HepG2 (cell line): ENCODE measurements at regions not wholly inside any gene's neighbourhood (a gene's known extent, or its start where the extent isn't known, plus 50 kb on each side); places are given as distances from the start of the nearest gene placed in this dataset.
"Not testable (repeated sequence)": the region's sequence is repeated elsewhere in the genome, so short reads cannot be mapped to it uniquely, and the experiment has no call there.

Experiments used
- ATAC-seq: fragments of 200-7000 bp; cut with Tn5 transposase; 3 replicates; pipeline ENCODE4 v1.9.1; 2020; ENCODE audit warnings: mild to moderate bottlenecking, moderate library complexity
- BruUV-seq: library from RNA; stranded (reverse); fragments of 400-500 nt; replicated peaks from 2 replicates; lab custom pipeline; 2021; lab: Mats Ljungman, UMichigan
- CTCF ChIA-PET: fragments of 300-600 bp; formaldehyde crosslinking; extraction: SDS; loops from one replicate; lab custom pipeline; 2021; ENCODE audit warnings: low total read pairs, inconsistent platforms, low intra/inter-chr PET ratio; lab: Yijun Ruan, JAX
- POLR2A ChIA-PET: fragments of 350-600 bp; sonication (Branson Sonifier 250); formaldehyde crosslinking; loops from one replicate; lab custom pipeline; 2020; ENCODE audit warnings: antibody characterized with exemption, inconsistent platforms; lab: Yijun Ruan, JAX
- DNase-seq: peaks from one replicate; pipeline ENCODE4 v3.0.0-alpha.2; 2015; ENCODE audit warnings: low spot score
- FAIRE-seq: peaks from 3 replicates; lab custom pipeline; 2011; peaks lifted over from hg19 to GRCh38; lab: Jason Lieb, UNC
- H2AFZ ChIP-seq: one replicate; pipeline ENCODE4 v1.6.1; 2011; ENCODE audit warnings: low read length, inconsistent platforms
- H3K27ac ChIP-seq: fragments of 300-600 bp; 3 replicates; pipeline ENCODE4 v1.8.0; 2011; ENCODE audit warnings: mixed run types, mild to moderate bottlenecking, mixed read lengths, low read length, inconsistent platforms; ENCODE audit not compliant: insufficient read depth; ENCODE audit errors: extremely low read length
- H3K27me3 ChIP-seq, 2 experiments: fragments of 200-600 bp in 1 of 2; 2 replicates in 1 of 2; 3 replicates in 1 of 2; pipeline versions ENCODE4 v1.6.0 to v1.8.0; 2011; ENCODE audit warnings: low read length in 2 of 2, mild to moderate bottlenecking in 2 of 2, moderate library complexity in 2 of 2, inconsistent platforms in 1 of 2; ENCODE audit not compliant: insufficient read depth in 2 of 2, control insufficient read depth in 1 of 2
- H3K36me3 ChIP-seq, 2 experiments: fragments of 200-600 bp in 1 of 2; replicated peaks in 1 of 2; 2 replicates in 1 of 2; 3 replicates in 1 of 2; pipeline versions ENCODE4 v1.5.1 to v1.8.0; 2011; ENCODE audit warnings: low read length in 2 of 2, inconsistent platforms in 1 of 2; ENCODE audit not compliant: insufficient read depth in 2 of 2, control insufficient read depth in 1 of 2
- H3K4me1 ChIP-seq: 2 replicates; pipeline ENCODE4 v1.5.1; 2012; ENCODE audit warnings: low read length, inconsistent platforms; ENCODE audit not compliant: insufficient read depth
- H3K4me2 ChIP-seq: 2 replicates; pipeline ENCODE4 v1.6.0; 2011; ENCODE audit warnings: low read depth, low read length, inconsistent platforms
- H3K4me3 ChIP-seq, 3 experiments: fragments of 200-600 bp in 1 of 3; sonication (generic), shearing (Covaris generic) in 1 of 3; replicated peaks in 1 of 3; 2 replicates each; pipeline ENCODE4 v1.5.1; 2011 to 2016; ENCODE audit warnings: low read length in 3 of 3, inconsistent platforms in 2 of 3, low read depth in 2 of 3, mild to moderate bottlenecking in 2 of 3, control low read depth in 1 of 3, mixed read lengths in 1 of 3; ENCODE audit not compliant: insufficient read depth in 1 of 3
- H3K79me2 ChIP-seq: one replicate; pipeline ENCODE4 v1.6.1; 2011; ENCODE audit warnings: low read length, inconsistent platforms; ENCODE audit not compliant: insufficient read depth
- H3K9ac ChIP-seq: 2 replicates; pipeline ENCODE4 v1.6.0; 2011; ENCODE audit warnings: mild to moderate bottlenecking, low read depth, low read length, inconsistent platforms; ENCODE audit not compliant: insufficient read depth
- H3K9me3 ChIP-seq: 2 replicates; pipeline ENCODE4 v1.5.1; 2012; ENCODE audit warnings: mild to moderate bottlenecking, low read length
- H4K20me1 ChIP-seq: 2 replicates; pipeline ENCODE4 v1.6.0; 2011; ENCODE audit warnings: inconsistent platforms, mild to moderate bottlenecking, low read length, moderate library complexity; ENCODE audit not compliant: insufficient read depth
- ERF ChIP-seq: IDR thresholded peaks from 2 replicates; pipeline ENCODE4 v1.6.1; 2018; ENCODE audit warnings: missing biosample characterization, missing genetic modification reagents
- HNRNPK ChIP-seq: fragments of 200-400 bp; formaldehyde crosslinking; IDR thresholded peaks from 2 replicates; pipeline ENCODE4 v1.6.1; 2018; ENCODE audit warnings: low read length, low read depth, moderate library complexity, mild to moderate bottlenecking; ENCODE audit not compliant: poor library complexity, severe bottlenecking
- NFIC ChIP-seq: IDR thresholded peaks from 2 replicates; pipeline ENCODE4 v1.6.1; 2012; ENCODE audit warnings: mild to moderate bottlenecking, low read length, inconsistent platforms
- SP5 ChIP-seq: IDR thresholded peaks from 2 replicates; pipeline ENCODE4 v1.6.1; 2016; ENCODE audit warnings: low read depth, borderline replicate concordance
- TAF1 ChIP-seq: sonication (generic); formaldehyde crosslinking; IDR thresholded peaks from 2 replicates; pipeline ENCODE4 v1.4.0; 2020; ENCODE audit warnings: missing genetic modification reagents
- TBX2 ChIP-seq: sonication (generic); formaldehyde crosslinking; IDR thresholded peaks from 2 replicates; pipeline ENCODE4 v1.5.0; 2020; ENCODE audit warnings: missing genetic modification reagents, mild to moderate bottlenecking, borderline replicate concordance
- ZNF136 ChIP-seq: sonication (generic); formaldehyde crosslinking; IDR thresholded peaks from 2 replicates; pipeline ENCODE4 v1.8.1; 2022; ENCODE audit warnings: low read depth, mild to moderate bottlenecking, moderate library complexity, missing genetic modification reagents
- WGBS: methylation state at CpG from one replicate; pipeline ENCODE4 v1.1.6; 2017; ENCODE audit warnings: low lambda C conversion rate; 5-methylcytosine and 5-hydroxymethylcytosine counted together
- in situ Hi-C: cut with HindIII; loops from 2 replicates; pipeline ENCODE4 v1.10.0; 2017; ENCODE audit warnings: low pct_unique_long_range_greater_than_20kb; ENCODE audit not compliant: extremely low pct_ligation_motif_present
- intact Hi-C: fragments of 100-400 bp; cut with micrococcal nuclease; formaldehyde crosslinking; loops from one replicate; pipeline ENCODE4 v1.10.0; 2022; ENCODE audit not compliant: unreplicated experiment
- TF ChIP-seq, protein P1 (sequence below): sonication (generic); formaldehyde crosslinking; IDR thresholded peaks from 2 replicates; pipeline ENCODE4 v1.5.1; 2020; ENCODE audit warnings: missing genetic modification reagents, mild to moderate bottlenecking, borderline replicate concordance

DNA sequence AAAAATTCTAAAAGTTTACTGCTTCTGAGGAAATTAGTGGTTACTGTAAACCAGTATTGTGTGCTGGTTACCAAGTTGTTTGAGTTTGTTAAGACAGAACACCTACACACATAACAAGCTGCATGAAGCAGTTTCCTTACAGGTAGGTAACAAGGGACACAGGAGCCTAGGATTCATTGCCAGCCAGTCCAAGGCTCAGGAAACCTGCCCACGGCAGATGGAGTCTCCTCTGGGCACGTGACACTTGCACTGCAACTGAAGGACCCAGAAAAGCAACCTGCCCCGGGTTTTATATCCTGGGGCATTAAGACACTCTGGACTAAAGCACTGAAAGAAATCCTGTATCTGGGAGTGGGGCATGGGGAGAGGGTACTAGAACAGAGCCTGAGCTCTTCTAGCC, 639.3 kb downstream of the ADCYAP1 start:
- in situ Hi-C loops, result no loop called here

DNA sequence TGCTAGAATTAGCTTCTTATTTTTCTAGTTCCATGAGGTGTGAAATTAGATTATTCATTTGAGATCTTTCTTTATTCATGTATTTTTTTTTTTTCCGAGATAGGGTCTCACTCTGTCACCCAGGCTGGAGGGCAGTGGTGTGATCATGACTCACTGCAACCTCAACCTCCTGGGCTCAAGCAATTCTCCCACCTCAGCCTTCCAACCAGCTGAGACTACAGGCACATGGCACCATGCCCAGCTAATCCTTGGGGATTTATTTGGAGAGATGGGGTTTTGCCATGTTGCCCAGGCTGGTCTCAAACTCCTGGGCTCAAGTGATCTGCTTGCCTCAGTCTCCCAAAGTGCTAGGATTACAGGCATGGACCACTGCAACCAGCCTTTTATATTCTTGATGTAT, 653.0 kb downstream of the ADCYAP1 start:
- H3K9ac ChIP-seq, intact Hi-C loops, H3K27ac ChIP-seq, H3K79me2 ChIP-seq, DNase-seq, H2AFZ ChIP-seq, FAIRE-seq, H3K36me3 ChIP-seq, BruUV-seq, POLR2A ChIA-PET, H3K27me3 ChIP-seq, H3K4me2 ChIP-seq, H3K4me3 ChIP-seq, ATAC-seq, H3K9me3 ChIP-seq, H4K20me1 ChIP-seq, in situ Hi-C loops, H3K4me1 ChIP-seq, CTCF ChIA-PET: not testable (repeated sequence)
- WGBS, result 4% methylated on average over 1 of the region's 1 CpG

More for the DNA sequence above, 639.3 kb downstream of the ADCYAP1 start:
- H3K4me2 ChIP-seq, result no peak overlapping the region
- no peaks in the 10 kb centered on the region for H3K36me3 ChIP-seq
- CTCF ChIA-PET, result no interaction called here
- intact Hi-C loops, result no loop called here
- no peak overlapping the region for H3K27ac ChIP-seq
- H3K27me3 ChIP-seq, result no peaks in the 10 kb centered on the region
- no peak for FAIRE-seq
- no peaks in the 10 kb centered on the region for H3K79me2 ChIP-seq
- H3K4me3 ChIP-seq, result no peak overlapping the region
- no peaks in the 10 kb centered on the region for H4K20me1 ChIP-seq
- no peak for ATAC-seq
- TF ChIP-seq TBX2 (CRISPR knock-in tag), result no peak
- TF ChIP-seq, protein P1, sequence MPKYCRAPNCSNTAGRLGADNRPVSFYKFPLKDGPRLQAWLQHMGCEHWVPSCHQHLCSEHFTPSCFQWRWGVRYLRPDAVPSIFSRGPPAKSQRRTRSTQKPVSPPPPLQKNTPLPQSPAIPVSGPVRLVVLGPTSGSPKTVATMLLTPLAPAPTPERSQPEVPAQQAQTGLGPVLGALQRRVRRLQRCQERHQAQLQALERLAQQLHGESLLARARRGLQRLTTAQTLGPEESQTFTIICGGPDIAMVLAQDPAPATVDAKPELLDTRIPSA (CRISPR knock-in tag), result no peak
- TF ChIP-seq HNRNPK, result no peak
- TF ChIP-seq ZNF136, result no peak
- TF ChIP-seq SP5, result no peak
- TF ChIP-seq ERF, result no peak
- no peak for TF ChIP-seq NFIC
- no peak for TF ChIP-seq TAF1 (CRISPR knock-in tag)
- no peaks in the 10 kb centered on the region for H3K4me1 ChIP-seq
- H3K9ac ChIP-seq, result no peak overlapping the region
- 0% methylated on average over 3 of the region's 3 CpGs for WGBS
- H2AFZ ChIP-seq, result no peak overlapping the region
- POLR2A ChIA-PET, result no interaction called here
- DNase-seq, result no peak
- BruUV-seq, result no TSS peak
- H3K9me3 ChIP-seq, result no peaks in the 10 kb centered on the region
